SJSA1 (cell line): ENCODE measurements at regions not wholly inside any gene's neighbourhood (a gene's known extent, or its start where the extent isn't known, plus 50 kb on each side); places are given as distances from the start of the nearest gene placed in this dataset.

Experiments
- DNase-seq, 2 experiments: peaks; one replicate each; pipeline ENCODE4 v3.0.0-alpha.2; 2015 to 2020; ENCODE audit warnings: low spot score in 2 of 2, low read depth in 1 of 2
- H3K27ac ChIP-seq: fragments of 250-450 bp; sonication (Bioruptor Pico); 2 replicates; pipeline ENCODE4 v1.5.1; 2020; ENCODE audit warnings: mild to moderate bottlenecking, moderate library complexity
- H3K27me3 ChIP-seq: fragments of 250-450 bp; sonication (Bioruptor Pico); replicated peaks from 2 replicates; pipeline ENCODE4 v1.5.1; 2020; ENCODE audit warnings: mild to moderate bottlenecking, moderate library complexity
- H3K36me3 ChIP-seq: fragments of 250-450 bp; sonication (Bioruptor Pico); 2 replicates; pipeline ENCODE4 v1.5.1; 2020; ENCODE audit warnings: mild to moderate bottlenecking
- H3K4me1 ChIP-seq: fragments of 250-450 bp; sonication (Bioruptor Pico); replicated peaks from 2 replicates; pipeline ENCODE4 v1.6.1; 2021; ENCODE audit warnings: mild to moderate bottlenecking
- H3K4me3 ChIP-seq: fragments of 250-450 bp; sonication (Bioruptor Pico); 2 replicates; pipeline ENCODE4 v1.5.1; 2020; ENCODE audit warnings: mild to moderate bottlenecking
- H3K9me3 ChIP-seq: fragments of 250-450 bp; sonication (Bioruptor Pico); replicated peaks from 2 replicates; pipeline ENCODE4 v1.5.1; 2020; ENCODE audit warnings: mild to moderate bottlenecking

DNA sequence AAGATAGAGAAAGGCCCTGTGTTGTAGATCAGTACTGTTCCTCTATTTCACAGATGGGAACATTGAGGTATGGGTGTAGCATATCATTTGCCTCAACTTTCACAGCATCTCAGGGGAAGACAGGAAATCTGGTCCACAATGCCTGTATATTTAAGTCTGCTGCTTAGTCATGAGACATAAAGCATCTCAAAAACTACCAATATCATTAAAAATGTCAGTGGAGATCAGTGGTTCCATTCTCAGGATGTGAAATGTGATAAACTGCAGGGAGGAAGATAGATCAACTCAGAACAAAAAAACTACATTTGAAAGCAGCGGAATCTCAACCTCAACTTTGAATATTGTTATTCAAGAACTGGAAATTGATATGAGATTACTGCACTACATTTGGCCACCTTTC lies 192.9 kb upstream of the PREP start:
- DNase-seq = no peak
- H3K36me3 ChIP-seq = no peaks in the 10 kb centered on the region
- H3K27me3 ChIP-seq = no peaks in the 10 kb centered on the region
- peaks cover 76% of the 10 kb centered on the region for H3K4me1 ChIP-seq
- no peaks in the 10 kb centered on the region for H3K9me3 ChIP-seq
- no peak overlapping the region for H3K4me3 ChIP-seq
- peak overlapping the region; percentile 96 for H3K27ac ChIP-seq

DNA sequence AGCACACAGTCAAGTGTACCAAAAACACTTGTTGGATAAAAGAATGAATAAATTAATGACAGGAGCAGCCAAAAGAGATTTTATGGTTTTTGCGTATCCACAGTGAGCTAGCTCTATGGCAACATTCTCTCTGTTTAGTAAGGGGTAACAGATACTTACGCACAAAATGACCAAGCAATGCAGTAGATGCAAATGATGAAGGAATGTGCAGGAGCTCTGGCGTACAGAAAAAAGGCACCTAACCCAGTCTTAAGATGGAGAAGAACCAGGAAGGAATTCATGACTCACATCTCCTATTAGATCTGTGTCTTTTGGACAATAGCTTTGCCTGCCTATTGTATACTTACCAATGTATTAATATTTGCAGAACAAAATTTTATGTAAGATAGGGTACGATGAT lies 191.9 kb upstream of the PREP start:
- no peaks in the 10 kb centered on the region for H3K36me3 ChIP-seq
- H3K27me3 ChIP-seq = no peaks in the 10 kb centered on the region
- H3K27ac ChIP-seq = peak overlapping the region; percentile 96
- H3K4me3 ChIP-seq = no peak overlapping the region
- DNase-seq = peak in 1 of 2 experiments; percentile 58
- peaks cover 66% of the 10 kb centered on the region for H3K4me1 ChIP-seq
- H3K9me3 ChIP-seq = no peaks in the 10 kb centered on the region

DNA sequence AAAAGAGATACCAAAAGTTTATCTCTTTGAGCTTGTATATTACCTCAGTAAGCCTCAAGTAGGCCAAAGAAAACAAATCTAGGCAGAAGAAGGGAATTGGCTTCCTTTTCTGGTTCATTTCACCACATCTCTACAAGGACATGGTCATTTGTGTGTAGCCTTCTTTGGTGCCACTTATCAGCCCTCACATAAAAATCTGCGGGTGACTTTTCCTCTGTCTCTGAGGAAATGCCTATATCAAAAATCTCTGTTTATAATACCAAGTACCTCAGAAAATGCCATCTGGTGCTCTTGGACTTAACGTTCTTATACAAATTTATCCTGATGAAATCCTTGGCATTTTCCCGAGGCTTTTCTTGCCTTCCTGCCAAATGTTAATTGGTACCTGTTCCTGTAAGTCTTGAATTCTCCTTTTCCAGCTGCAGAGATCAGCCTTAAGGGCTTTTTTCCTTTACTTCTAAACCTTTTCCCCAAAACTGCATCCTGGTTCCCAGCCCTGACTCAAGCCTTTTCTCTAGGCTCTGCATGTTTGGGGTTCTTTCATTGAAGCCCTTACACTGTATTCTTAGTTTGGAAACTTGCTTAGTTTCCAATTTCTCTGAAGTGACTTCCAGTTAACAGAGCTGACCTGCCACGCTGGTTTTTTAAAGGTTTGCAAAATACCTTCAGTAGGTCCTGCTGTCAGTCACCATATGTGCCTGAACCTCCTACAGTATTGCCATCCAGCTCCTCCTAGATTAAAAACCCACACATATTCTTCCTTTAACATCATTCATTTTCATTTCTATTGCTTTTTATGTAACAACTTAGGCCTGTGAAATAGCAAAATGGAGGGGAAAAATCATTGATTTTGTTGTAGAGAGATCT lies 191.2 kb upstream of the PREP start:
- peak overlapping the region; percentile 96 for H3K27ac ChIP-seq
- no peaks in the 10 kb centered on the region for H3K36me3 ChIP-seq
- H3K9me3 ChIP-seq = no peaks in the 10 kb centered on the region
- H3K4me1 ChIP-seq = peaks cover 58% of the 10 kb centered on the region
- no peaks in the 10 kb centered on the region for H3K27me3 ChIP-seq
- no peak for DNase-seq
- H3K4me3 ChIP-seq = no peak overlapping the region

DNA sequence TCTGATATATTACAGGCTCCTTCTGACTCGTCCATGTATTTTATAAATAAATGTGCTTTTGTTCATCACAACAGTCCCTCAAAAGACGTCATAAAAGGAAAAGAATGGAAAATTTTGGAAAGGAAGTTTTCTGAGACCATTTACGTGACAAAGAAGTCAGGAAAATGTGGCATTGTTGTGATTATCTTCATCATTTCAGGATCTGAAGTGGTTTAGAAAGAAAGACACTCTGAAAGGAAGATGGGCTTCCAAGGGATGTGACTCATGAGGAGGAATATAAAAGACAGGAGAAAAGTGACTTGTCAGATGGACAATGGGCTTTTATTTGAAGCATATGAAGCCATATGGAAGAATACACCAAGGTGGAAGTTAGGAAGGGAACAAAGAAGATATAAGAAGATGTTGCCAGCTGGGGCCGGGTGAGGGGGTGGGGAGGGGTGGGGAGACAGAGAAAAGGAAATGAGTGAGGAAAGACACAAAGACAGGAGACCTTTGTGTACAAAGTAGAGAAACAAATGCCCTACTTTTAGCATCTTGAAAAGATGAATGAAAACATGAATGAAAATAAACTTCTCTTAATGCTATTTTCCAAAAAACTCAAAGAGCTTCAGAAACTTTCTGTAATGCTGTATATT lies 190.3 kb upstream of the PREP start:
- Histone ChIP-seq H3K27me3 (no peaks in the 10 kb centered on the region), H3K36me3 (no peaks in the 10 kb centered on the region), H3K4me1 (peaks cover 66% of the 10 kb centered on the region), H3K4me3 (no peak overlapping the region), H3K27ac (peak overlapping the region; percentile 96), H3K9me3 (no peaks in the 10 kb centered on the region)
- peak in 1 of 2 experiments; percentile 80 for DNase-seq

GRCh38 chr6:105592329-105592728 lies 189.4 kb upstream of the PREP start:
- Histone ChIP-seq H3K4me1 (peaks cover 73% of the 10 kb centered on the region), H3K9me3 (no peaks in the 10 kb centered on the region), H3K27ac (peak overlapping the region; percentile 96), H3K27me3 (no peaks in the 10 kb centered on the region), H3K4me3 (no peak overlapping the region), H3K36me3 (no peaks in the 10 kb centered on the region)
- no peak for DNase-seq

DNA sequence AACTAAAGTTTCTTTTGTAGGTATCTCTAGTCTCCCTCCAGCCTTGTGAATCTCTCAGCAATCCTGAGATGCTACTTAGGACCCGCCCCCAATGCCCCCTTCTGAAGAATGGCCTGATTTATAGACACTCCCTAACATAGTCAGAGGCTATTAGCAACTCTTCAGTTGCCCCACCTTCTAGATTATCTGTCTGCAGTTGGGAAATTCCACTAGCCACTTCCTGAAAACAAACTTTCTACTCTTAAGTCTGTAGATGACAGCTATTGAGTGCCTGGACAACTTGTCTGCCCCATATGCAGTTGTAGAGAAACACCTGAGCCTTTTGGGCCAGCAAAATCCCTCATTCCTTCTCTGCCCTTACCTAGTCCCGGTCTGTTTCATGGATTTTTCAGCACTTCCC lies 188.2 kb upstream of the PREP start:
- no peak overlapping the region for H3K27ac ChIP-seq
- DNase-seq = no peak
- peaks cover 74% of the 10 kb centered on the region for H3K4me1 ChIP-seq
- H3K36me3 ChIP-seq = no peaks in the 10 kb centered on the region
- H3K9me3 ChIP-seq = no peaks in the 10 kb centered on the region
- no peak overlapping the region for H3K4me3 ChIP-seq
- H3K27me3 ChIP-seq = no peaks in the 10 kb centered on the region

DNA sequence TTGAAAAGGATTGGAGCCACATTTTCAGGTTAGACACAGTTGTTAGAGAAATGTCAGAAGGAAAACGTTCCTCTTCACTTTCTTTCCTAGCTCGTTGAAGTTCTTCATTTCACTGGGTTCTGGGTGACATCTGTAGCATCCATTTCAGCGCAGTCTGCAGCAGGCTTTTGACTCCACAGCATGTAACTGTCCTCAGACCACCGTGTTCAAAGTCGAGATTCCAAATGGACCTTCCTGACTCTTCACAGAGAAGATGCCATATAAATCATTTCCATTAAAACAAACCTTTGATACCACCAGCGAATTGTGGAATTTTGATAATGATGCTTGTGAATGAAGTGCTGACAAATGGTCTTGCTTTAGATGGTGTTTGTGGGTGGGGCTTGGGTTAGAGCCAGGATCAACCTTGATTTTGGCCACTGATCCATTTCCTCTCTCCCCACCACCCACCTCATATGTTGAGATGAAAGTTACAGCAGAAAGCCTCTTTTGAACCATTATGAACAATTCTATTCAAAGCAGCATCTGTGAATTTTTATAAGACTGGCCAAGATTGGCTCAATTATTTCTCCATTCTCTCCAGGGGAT lies 185.3 kb upstream of the PREP start:
- no peak for DNase-seq
- H3K4me1 ChIP-seq = peaks cover 47% of the 10 kb centered on the region
- H3K36me3 ChIP-seq = no peaks in the 10 kb centered on the region
- no peak overlapping the region for H3K4me3 ChIP-seq
- H3K27ac ChIP-seq = peak overlapping the region; percentile 54
- no peaks in the 10 kb centered on the region for H3K9me3 ChIP-seq
- no peaks in the 10 kb centered on the region for H3K27me3 ChIP-seq

DNA sequence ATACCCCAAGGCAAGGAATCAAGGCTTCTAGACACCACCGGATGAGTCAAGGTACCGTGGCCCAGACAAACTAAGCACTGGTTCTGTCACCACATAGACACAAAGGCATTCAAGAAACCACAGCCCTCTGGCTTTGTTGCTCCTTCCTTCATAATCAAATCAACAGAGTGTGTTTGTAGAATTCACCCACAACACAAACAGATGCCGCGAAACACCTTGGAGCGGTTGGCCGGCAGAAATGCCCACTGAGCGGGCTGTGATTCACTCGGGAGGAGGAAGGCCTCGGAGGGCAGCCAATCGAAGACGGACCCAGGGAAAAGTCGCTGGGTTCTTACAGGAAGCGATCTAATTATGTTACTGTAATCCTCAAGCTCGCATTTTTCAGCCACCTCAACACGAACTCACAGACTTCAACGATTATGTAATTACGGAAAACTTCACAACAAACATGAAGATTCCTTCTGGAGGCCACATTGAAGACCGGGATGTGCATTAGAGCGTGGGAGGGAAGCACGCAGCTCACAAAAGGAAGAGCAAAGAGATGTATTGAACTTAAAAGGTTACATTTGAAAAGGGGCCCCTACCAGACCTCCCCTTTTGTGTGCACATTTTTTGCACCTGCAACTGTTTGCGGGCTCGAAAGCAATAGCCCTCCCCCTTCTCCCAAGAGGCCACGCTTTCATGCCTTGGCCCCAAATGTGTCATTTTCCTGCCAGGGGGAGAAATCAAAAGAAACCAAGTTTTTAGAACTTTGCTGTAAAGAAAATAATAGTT lies 184.7 kb upstream of the PREP start:
- peak; percentile 93 to 97 for DNase-seq
- Histone ChIP-seq H3K4me1 (peaks cover 40% of the 10 kb centered on the region), H3K9me3 (no peaks in the 10 kb centered on the region), H3K36me3 (no peaks in the 10 kb centered on the region), H3K27ac (peak overlapping the region; percentile 54), H3K27me3 (no peaks in the 10 kb centered on the region), H3K4me3 (peak overlapping the region; percentile 2; the same call in 1 of the 2 replicates)

- H3K9me3 ChIP-seq = no peaks in the 10 kb centered on the region
- DNase-seq = no peak
- H3K4me1 ChIP-seq = no peaks in the 10 kb centered on the region
- H3K36me3 ChIP-seq = no peaks in the 10 kb centered on the region
- H3K27me3 ChIP-seq = no peaks in the 10 kb centered on the region
- no peak overlapping the region for H3K4me3 ChIP-seq
- H3K27ac ChIP-seq = no peak overlapping the region
These were observed 175.4 kb upstream of the PREP start for GRCh38 chr6:105578179-105578707.

DNA sequence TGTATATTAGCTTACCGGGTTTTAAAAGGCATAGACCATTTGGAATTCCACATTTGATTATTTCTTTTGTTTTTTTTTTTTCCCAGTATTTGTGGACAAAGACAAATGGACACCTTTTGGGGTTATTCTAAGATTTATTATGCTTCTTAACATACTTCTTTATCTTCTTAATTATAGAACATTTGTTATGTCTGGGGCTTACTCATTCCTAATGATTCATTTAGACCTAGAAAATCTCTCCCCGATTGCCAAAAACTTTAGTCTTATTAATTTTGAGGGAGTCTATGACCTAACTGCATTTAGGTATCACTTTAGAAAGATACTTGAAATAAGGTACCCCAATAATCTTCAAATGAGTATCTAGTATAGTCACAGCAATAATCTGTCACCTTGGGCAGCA lies 170.7 kb upstream of the PREP start:
- Histone ChIP-seq H3K9me3 (no peaks in the 10 kb centered on the region), H3K4me1 (no peaks in the 10 kb centered on the region), H3K27me3 (no peaks in the 10 kb centered on the region), H3K4me3 (no peak overlapping the region), H3K36me3 (no peaks in the 10 kb centered on the region), H3K27ac (no peak overlapping the region)
- no peak for DNase-seq

GRCh38 chr6:105573138-105573537 lies 170.3 kb upstream of the PREP start:
- Histone ChIP-seq H3K36me3 (no peaks in the 10 kb centered on the region), H3K4me3 (no peak overlapping the region), H3K9me3 (no peaks in the 10 kb centered on the region), H3K4me1 (no peaks in the 10 kb centered on the region), H3K27me3 (no peaks in the 10 kb centered on the region), H3K27ac (no peak overlapping the region)
- DNase-seq = no peak

GRCh38 chr6:105570416-105570815 lies 167.5 kb upstream of the PREP start:
- no peaks in the 10 kb centered on the region for H3K9me3 ChIP-seq
- no peak overlapping the region for H3K27ac ChIP-seq
- H3K36me3 ChIP-seq = no peaks in the 10 kb centered on the region
- no peaks in the 10 kb centered on the region for H3K4me1 ChIP-seq
- no peaks in the 10 kb centered on the region for H3K27me3 ChIP-seq
- no peak for DNase-seq
- H3K4me3 ChIP-seq = no peak overlapping the region

DNA sequence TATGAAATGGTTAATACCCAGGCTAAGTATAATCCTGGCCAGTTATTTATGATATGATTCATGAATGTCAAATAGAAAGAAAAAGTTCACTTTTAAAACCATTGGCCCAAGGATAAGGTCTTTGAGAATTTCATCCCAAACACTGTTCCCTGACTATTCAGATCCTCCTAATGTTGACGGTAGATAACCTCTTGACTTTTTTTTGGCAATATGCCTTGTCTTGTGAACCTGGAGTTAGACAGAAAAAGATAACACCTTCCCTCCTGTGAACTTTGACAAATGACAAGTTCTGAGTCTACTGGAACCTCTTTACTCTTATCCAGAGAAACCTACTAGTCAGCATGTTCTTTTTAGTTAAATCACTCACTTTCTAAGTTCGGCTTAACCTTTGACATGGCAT lies 166.8 kb upstream of the PREP start:
- Histone ChIP-seq H3K36me3 (no peaks in the 10 kb centered on the region), H3K4me3 (no peak overlapping the region), H3K4me1 (no peaks in the 10 kb centered on the region), H3K27me3 (no peaks in the 10 kb centered on the region), H3K9me3 (no peaks in the 10 kb centered on the region), H3K27ac (no peak overlapping the region)
- DNase-seq = no peak
